ENCODE measurements at regions not wholly inside any gene's neighbourhood (a gene's known extent, or its start where the extent isn't known, plus 50 kb on each side); places are given as distances from the start of the nearest gene placed in this dataset.
A peak's percentile ranks its signal among the peaks of the same experiment; 100 is the strongest.
"Not testable (repeated sequence)": the region's sequence is repeated elsewhere in the genome, so short reads cannot be mapped to it uniquely, and the experiment has no call there.

DNA sequence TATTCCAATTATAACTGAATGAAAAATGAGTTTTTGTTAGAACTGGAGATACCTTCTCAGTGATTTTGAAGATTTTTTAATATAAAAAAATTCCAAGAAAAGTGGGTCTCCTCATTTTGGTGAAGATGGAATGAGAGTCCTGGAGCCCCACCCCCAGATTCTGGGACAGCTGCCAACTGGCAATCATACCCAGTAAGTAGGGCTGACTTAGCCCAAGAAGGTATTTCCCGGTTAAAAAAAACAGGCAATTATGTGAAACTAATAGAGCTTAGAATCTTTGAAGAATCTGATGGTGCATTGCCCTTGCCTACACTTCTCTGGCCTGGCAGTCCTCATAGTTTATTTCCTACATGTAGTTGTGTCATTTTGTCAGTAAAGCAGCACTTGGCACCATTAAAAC, 52.8 kb upstream of the VWDE start:
- in situ Hi-C loops (cut with HindIII; ENCODE audit: low sequenced_read_pairs), result no loop called here
- no peak for DNase-seq (ENCODE audit: low spot score)

DNA sequence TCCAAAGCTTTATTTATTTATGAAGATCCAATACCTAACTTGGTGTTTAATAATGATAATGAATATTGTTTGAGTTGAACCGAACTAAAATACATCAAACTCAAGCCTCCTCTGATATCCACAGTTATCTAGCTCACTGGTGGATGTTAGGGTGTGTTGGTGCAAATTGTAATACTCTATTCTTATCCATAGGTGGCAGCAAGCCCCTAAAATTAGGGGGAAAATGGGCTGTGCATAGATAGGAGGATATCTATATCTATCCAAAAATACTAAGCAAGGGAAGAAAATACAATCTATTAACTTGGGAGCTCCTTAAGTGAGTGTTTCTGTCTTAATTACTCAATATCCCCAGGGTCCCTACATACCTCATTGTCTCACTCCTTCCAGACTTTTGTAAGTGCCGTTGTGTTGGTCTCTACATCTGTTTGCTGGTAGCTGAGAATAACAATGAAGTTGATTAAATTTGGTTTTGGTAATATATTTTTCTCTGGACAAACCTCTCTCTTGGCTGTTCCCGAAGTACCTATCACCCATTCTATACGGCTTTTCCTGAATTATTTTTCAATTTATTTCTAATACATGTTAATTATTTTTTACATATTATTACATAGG, 55.0 kb upstream of the VWDE start:
- DNase-seq (ENCODE audit: low spot score), result peak; percentile 14
- in situ Hi-C loops (cut with HindIII; ENCODE audit: low sequenced_read_pairs), result no loop called here

DNA sequence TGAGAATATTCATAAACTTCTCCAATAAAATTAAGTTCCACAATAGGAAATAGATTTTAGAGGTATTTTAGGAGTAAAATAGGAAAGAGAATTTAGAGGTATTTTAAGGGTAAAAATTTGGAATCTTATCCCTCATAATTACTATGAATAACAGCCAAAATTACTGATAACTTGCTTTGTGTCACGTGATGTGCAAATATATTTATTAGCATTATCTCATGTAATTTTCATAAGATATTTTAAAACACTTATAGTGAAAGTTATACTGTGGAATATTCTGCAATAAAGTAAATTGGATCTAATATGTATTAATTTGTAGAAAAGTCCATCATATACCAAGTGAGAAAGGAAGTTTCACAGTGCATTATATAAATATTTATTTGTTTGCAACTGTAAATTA, 64.2 kb upstream of the VWDE start:
- DNase-seq (ENCODE audit: low spot score), result no peak
- in situ Hi-C loops (cut with HindIII; ENCODE audit: low sequenced_read_pairs), result no loop called here

DNA sequence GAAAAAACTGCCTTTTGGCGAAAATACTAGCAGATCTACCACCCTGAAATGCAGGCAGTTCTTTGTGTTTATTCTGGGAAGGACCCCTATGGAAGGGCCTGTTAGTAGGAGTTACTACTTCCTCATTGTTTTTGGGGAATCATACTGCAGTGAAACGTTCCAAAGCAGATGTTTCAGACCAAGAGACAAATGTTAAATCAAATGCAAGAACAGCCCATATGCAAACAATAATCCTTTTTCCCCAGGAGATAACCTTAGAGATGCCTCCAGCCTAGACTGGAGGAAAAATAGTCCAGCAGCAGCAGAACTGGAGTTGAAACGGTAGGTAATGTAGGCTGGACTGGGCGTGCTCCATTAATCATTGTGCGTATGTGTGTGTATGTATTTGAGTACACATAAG, 65.9 kb upstream of the VWDE start:
- DNase-seq (ENCODE audit: low spot score), result no peak
- in situ Hi-C loops (cut with HindIII; ENCODE audit: low sequenced_read_pairs), result no loop called here

DNA sequence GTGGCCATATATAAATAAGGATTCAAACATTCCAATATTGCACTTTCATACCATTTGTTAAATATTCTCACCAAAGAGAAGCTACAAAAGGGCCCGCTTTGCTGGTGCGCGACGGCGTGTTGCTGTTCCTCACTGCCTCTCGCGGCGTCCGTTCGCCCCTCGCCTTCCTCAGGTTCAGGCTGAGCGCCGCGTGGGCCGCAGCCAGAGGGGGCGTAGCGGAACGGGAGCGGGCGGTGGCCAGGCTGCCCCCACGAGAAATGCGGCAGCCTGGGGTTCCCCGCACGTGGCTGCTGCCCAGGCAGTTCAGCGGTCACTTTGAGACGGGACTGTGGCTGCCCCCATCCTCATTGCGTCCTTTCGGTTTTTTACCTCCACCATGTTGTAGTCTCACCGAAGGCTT, 67.3 kb upstream of the VWDE start:
- in situ Hi-C loops (cut with HindIII; ENCODE audit: low sequenced_read_pairs), result no loop called here
- DNase-seq (ENCODE audit: low spot score), result no peak

DNA sequence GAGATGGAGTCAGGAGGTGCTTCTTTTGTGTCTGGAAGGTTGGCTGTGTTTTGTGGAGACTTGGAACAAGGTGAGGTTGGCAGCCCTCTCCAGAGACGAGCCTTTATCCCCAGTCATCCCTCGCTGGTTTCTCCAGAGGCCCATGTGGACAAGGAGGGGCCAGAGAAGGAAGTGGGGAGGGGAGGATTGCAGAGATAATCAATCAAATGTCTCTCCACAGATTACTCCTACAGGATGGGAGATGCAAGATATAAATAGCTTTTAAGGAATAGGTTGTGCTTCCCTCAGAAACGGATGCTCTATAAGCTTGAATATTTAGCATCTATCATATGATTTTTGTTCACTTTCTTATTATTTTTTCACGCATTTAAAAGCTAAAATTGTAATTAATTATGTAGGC, 70.4 kb upstream of the VWDE start:
- in situ Hi-C loops (cut with HindIII; ENCODE audit: low sequenced_read_pairs), result no loop called here

DNA sequence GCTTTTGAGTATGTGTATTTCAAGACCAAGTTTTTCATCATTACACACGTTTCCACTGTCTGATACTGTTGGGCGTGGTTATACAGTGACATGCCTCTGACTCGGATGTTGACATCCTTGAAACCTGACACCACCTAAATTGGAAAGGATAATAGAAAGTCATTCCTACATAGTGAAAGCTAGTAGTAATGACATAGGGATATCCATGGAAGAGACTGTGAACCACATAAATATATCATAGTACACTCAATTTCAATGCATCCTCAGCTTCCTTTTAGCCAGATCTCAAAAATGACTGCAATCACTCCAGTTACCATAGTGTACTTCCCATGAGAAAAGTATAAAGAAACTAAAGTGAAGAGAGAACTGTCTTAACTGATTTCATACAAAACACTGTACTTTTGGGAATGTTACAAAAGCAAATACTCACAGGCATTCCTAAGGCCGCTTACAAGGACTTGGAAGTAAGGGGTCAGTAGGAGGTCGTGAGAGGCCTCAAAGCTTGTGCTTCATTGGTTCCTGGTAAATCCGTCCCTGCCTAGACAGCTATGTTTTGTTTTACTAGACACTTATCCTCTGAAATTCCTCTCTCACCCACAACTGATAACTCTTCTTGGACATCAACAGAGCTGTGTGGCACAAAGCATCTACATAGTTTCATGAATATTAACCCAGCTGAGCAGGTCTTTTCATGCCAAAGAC, 71.8 kb upstream of the VWDE start:
- no peak for DNase-seq (ENCODE audit: low spot score)

More for the DNA sequence above, 70.4 kb upstream of the VWDE start:
- DNase-seq (ENCODE audit: low spot score), result no peak

DNA sequence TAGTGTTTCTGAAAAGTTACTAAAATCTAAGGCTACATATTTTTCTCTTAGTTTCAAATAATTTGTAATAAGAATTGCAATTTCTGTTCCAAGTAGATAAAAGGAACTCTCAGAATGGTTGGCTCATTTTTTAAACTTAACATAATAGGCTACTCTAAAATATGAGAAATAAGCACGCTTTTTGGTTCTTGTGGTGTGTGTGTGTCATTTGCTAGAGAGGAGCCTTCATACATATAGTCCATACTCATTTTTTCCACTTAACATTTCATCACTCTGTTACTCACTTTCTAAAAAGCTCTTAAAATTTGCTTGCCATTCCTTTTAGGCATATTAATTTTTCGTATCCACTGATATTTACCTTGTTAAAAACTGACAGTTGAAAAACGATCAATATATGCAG, 74.0 kb upstream of the VWDE start:
- in situ Hi-C loops (cut with HindIII; ENCODE audit: low sequenced_read_pairs), result no loop called here
- DNase-seq (ENCODE audit: low spot score), result no peak

More for the DNA sequence above, 71.8 kb upstream of the VWDE start:
- in situ Hi-C loops (cut with HindIII; ENCODE audit: low sequenced_read_pairs), result no loop called here

DNA sequence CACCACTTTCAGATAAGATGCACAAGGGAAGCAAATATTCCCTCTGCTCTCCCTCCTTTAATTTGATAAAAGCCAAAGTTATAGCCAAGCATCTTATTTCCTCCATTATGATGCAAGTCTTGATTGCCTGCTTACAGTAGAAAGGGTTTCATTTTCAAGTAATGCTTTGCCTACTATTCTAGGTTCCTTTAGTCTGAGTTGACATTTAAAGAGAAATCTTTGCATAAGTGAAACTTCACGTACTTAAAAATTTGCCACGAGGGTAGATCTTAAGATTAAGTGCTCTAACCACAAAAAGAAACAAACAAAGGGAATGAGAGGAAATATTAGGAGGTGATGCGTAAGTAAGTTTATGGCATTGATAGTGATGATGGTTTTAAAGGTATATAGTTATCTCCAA, 78.1 kb upstream of the VWDE start:
- in situ Hi-C loops (cut with HindIII; ENCODE audit: low sequenced_read_pairs), result no loop called here
- DNase-seq (ENCODE audit: low spot score), result no peak

DNA sequence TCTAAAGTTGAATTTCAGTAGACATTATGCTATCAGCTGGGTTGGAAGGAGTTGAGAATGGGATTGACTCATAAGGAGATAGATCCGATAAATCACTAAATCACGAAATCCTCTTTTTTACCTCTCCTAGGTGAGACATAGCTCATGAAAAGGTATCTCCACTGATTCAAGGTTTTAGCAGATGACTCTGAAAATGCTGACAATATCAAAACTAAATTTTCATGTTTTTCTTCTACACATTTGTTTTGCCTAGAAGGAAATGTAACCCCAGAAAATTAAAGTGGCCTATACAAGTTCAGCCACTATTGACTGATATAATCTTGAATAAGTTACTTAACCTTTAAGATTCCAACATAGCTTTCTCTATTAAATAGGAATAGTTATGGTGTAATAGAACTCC, 82.2 kb upstream of the VWDE start:
- in situ Hi-C loops (cut with HindIII; ENCODE audit: low sequenced_read_pairs), result no loop called here
- no peak for DNase-seq (ENCODE audit: low spot score)

DNA sequence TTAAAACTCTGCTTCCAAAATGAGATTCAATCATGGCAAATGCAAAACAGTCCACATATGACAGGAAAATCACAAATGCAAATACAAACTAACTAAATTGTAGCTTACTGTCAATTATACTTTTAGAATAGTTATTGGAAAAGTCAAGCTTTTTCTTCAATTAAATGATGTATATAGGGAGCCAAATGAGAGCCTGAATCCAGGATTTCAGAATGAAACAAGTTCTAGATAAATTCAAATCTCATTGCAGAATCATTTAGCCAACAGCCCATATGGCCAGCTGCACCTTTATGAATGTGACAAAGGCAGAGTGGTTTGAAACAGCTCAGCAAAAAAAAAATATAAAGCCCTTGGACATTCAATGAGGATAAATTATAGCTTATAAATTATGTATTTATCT, 82.2 kb upstream of the SCIN start:
- in situ Hi-C loops (cut with HindIII; ENCODE audit: low sequenced_read_pairs), result no loop called here
- no peak for DNase-seq (ENCODE audit: low spot score)

DNA sequence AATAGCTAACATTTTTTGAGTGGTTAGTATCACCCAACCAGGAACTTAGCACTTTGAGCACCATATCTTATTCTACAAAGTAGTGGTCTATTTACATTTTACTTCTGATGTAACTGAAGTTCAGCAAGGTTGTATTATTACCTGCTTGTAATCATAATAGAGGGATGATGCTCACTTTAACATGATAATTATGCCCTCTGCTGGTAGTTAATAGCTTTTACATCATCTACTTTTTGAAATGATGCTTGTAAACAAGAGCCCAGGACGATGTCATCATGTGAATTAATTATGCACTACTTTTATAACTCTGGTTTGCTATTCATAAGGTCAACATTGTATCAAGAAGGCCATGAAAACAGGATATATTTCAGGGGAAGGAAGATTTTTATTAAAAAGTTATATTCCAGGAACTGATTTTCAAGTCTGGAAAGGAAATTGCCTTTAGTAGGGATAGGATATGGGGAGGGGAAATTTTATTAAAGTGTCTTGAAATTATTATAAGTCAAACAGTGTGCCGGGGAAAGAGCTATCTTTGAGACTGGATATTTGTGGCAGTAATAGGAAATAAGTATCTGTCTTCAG, 80.3 kb upstream of the SCIN start:
- in situ Hi-C loops (cut with HindIII; ENCODE audit: low sequenced_read_pairs), result no loop called here
- DNase-seq (ENCODE audit: low spot score), result peak; percentile 13

DNA sequence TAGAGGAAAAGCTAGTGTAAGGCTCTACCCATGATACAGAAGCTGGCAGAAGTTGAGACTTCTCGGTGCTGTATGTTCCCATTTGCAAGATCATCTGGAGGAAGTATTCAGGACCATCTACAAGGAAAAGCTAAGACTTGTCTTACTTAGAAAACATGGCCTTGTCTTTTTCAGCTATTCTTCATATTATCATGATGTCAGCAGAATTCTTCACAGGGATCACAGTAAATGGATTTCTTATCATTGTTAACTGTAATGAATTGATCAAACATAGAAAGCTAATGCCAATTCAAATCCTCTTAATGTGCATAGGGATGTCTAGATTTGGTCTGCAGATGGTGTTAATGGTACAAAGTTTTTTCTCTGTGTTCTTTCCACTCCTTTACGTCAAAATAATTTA, 79.6 kb upstream of the SCIN start:
- DNase-seq (ENCODE audit: low spot score), result no peak
- in situ Hi-C loops (cut with HindIII; ENCODE audit: low sequenced_read_pairs), result no loop called here

DNA sequence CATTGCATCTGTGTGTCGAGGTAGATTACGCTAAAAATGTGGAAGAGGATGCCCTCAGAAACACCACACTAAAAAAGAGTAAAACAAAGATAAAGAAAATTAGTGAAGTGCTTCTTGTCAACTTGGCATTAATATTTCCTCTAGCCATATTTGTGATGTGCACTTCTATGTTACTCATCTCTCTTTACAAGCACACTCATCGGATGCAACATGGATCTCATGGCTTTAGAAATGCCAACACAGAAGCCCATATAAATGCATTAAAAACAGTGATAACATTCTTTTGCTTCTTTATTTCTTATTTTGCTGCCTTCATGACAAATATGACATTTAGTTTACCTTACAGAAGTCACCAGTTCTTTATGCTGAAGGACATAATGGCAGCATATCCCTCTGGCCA, 79.0 kb upstream of the SCIN start:
- DNase-seq (ENCODE audit: low spot score), result no peak
- in situ Hi-C loops (cut with HindIII; ENCODE audit: low sequenced_read_pairs), result no loop called here

DNA sequence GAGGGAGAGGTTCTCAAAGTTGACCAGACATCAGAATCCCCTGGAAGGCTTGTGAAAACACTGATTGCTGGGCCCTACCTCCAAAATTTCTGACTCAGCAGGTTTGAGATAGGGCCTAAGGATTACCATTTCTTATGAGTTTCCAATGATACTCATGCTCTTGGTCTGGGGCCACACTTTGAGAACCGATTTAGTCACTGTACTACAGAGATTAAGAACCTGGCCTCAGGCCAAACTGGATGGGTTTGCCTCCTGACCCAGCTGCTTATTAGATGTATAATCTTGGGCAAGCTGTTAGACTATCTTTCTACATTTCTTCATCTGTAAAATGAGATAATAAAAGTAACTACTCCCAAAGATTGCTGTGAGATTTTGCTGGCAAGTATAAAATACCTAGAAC, 77.1 kb upstream of the SCIN start:
- DNase-seq (ENCODE audit: low spot score), result no peak
- in situ Hi-C loops (cut with HindIII; ENCODE audit: low sequenced_read_pairs), result no loop called here

DNA sequence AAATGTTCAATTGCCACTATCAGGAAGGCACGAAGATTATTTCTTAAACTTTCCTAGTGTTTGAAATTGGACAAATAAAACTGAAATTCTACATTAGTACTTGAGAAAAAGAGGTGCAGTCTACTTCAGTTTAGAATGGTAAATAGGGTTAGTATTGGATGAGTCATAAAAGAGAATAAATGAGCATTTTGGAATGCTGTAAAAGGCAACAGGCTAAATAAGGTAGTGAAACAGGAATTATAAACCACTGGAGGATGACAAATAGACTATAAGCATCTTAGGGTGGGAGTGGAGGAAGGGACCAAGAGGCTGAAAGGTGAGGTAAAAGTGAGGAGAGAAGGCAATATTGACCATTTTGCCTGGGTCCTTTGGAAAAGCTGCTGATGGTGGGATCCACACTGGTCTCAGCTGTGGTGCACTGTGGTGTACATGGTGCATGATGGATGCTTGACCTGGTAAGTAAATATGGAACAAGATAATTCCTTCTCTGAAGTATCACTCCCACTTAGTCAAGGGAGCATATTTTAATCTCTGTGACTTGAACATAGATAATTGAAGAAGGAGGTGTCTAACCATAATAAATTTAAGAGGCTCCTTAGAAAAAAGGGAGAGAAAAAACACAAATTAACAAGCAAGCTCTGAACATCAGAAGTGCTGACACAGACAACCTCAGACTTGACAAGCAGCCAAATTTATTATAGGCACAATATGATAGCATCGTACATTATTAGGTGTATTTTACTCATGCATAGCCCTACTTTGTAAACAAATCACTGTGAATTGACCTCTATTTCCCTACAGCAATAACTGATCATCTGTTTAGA, 76.4 kb upstream of the SCIN start:
- DNase-seq (ENCODE audit: low spot score), result no peak
- in situ Hi-C loops (cut with HindIII; ENCODE audit: low sequenced_read_pairs), result no loop called here

DNA sequence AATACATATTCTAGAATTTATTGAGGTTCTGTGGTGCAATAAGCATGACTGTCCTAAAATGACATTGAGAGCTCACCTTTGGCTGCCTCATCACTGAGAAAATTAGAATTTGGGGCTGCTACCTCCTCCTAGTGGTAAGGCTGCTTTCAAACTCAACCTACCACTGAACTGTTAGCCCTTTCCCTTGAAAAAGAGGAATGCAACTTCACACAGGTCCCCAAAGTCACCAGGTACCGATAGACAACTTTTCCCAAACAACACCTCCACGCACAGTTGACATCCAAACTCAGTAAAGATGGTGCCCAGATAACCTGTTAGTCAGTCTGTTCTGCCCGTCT, 75.9 kb upstream of the SCIN start:
- no peak for DNase-seq (ENCODE audit: low spot score)
- in situ Hi-C loops (cut with HindIII; ENCODE audit: low sequenced_read_pairs), result no loop called here

DNA sequence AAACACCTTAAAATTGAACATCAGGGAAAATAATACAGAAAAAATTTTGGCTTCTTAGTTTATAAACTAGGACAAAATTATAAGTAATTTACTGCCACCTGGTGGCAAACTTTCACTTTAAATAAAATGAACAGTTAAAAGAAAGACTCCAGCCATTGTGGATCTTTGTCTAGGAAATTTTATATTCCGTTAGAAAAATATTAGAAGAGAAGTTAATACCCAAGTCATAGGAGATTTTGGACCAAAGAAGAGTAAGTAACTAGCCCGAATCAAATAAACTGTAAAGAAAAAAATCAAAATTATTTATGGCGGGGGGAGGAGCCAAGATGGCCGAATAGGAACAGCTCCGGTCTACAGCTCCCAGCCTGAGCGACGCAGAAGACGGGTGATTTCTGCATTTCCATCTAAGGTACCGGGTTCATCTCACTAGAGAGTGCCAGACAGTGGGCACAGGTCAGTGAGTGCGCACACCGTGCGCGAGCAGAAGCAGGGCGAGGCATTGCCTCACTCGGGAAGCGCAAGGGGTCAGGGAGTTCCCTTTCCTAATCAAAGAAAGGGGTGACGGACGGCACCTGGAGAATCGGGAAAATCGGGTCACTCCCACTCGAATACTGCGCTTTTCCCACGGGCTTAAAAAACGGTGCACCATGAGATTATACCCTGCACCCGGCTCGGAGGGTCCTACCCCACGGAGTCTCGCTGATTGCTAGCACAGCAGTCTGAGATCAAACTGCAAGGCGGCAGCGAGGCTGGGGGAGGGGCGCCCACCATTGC, 73.4 kb upstream of the SCIN start:
- peak; percentile 17 for DNase-seq (ENCODE audit: low spot score)

DNA sequence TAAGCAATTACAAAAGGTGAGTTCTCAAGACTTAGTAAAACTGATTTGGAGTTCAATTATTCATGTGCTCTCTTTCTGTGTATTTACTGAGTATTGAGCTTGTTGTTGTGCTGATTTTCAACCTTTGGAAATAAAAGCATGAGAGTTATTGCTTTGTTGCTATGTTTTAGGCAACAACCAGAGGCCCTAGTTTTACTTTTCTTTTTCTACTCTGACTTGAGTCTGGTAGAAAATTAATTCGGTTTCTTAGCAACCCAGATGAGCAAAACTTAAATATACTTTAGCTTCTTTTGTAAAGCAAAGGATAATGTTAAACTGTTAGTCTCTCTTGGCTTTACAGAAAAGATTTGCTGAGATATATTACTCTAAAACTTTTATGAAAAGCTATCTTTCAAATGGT, 66.4 kb upstream of the SCIN start:
- in situ Hi-C loops (cut with HindIII; ENCODE audit: low sequenced_read_pairs), result no loop called here
- no peak for DNase-seq (ENCODE audit: low spot score)

More for the DNA sequence above, 73.4 kb upstream of the SCIN start:
- in situ Hi-C loops (cut with HindIII; ENCODE audit: low sequenced_read_pairs), result not testable (repeated sequence)

DNA sequence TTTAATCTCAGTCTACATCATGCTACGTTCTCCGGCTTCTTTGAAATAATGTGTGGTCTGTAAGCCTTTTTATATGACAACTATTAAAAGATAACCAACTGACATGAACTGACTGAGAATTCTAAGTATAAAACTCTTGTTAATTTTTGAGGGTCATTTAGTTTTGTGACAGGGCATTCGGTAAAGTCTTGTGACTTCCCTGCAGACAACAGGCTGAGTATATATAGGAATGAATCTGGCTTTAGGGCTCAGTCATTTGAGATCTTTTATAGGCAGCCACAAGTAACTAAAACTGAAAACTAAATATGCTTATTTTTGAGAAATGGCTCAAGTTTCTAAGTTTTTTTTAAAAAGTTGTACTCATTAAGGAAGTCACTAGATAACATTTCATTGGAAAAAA, 62.5 kb upstream of the SCIN start:
- in situ Hi-C loops (cut with HindIII; ENCODE audit: low sequenced_read_pairs), result no loop called here
- DNase-seq (ENCODE audit: low spot score), result no peak
